Neural crest cell (in vitro differentiated cells): ENCODE measurements at regions not wholly inside any gene's neighbourhood (a gene's known extent, or its start where the extent isn't known, plus 50 kb on each side); places are given as distances from the start of the nearest gene placed in this dataset.

Experiments
- DNase-seq: peaks from one replicate; pipeline ENCODE4 v3.0.0; 2021; ENCODE audit warnings: low read depth, mixed read lengths, low spot score
- H3K27ac Mint-ChIP-seq: one replicate; pipeline ENCODE4 v1.8.0; 2021; ENCODE audit warnings: mild to moderate bottlenecking, mixed read lengths; ENCODE audit not compliant: unreplicated experiment
- H3K27me3 Mint-ChIP-seq: 2 replicates; pipeline ENCODE4 v1.8.0; 2021; ENCODE audit warnings: low read depth, mild to moderate bottlenecking, mixed read lengths
- H3K36me3 Mint-ChIP-seq: 2 replicates; pipeline ENCODE4 v1.8.0; 2021; ENCODE audit warnings: low read depth, mild to moderate bottlenecking, mixed read lengths
- H3K4me1 Mint-ChIP-seq: 2 replicates; pipeline ENCODE4 v1.8.0; 2021; ENCODE audit warnings: mixed read lengths
- H3K4me3 Mint-ChIP-seq: one replicate; pipeline ENCODE4 v1.8.0; 2021; ENCODE audit warnings: mild to moderate bottlenecking, mixed read lengths
- H3K9me3 Mint-ChIP-seq: 2 replicates; pipeline ENCODE4 v1.8.0; 2021; ENCODE audit warnings: mixed read lengths
- CTCF ChIP-seq: fragments of 200-600 bp; sonication (generic); conservative IDR thresholded peaks from 2 replicates; pipeline ENCODE4 v1.5.0; 2021; ENCODE audit warnings: antibody characterized with exemption, mild to moderate bottlenecking

- DNase-seq = no peak
- peaks cover 5% of the 10 kb centered on the region for H3K27me3 Mint-ChIP-seq
- no peaks in the 10 kb centered on the region for H3K36me3 Mint-ChIP-seq
- TF ChIP-seq CTCF = no peak
- H3K4me3 Mint-ChIP-seq = no peak overlapping the region
- no peak overlapping the region for H3K27ac Mint-ChIP-seq
- H3K9me3 Mint-ChIP-seq = no peaks in the 10 kb centered on the region
- peaks cover 23% of the 10 kb centered on the region for H3K4me1 Mint-ChIP-seq
These were observed 231.2 kb upstream of the GSE1 start for GRCh38 chr16:85381738-85382592.

GRCh38 chr16:85382717-85383118 lies 230.4 kb upstream of the GSE1 start:
- Mint-ChIP-seq H3K4me1 (peaks cover 23% of the 10 kb centered on the region), H3K27ac (no peak overlapping the region), H3K9me3 (no peaks in the 10 kb centered on the region), H3K36me3 (no peaks in the 10 kb centered on the region), H3K4me3 (no peak overlapping the region), H3K27me3 (peaks cover 5% of the 10 kb centered on the region)
- DNase-seq = no peak
- TF ChIP-seq CTCF = no peak

GRCh38 chr16:85383836-85384832 lies 229.0 kb upstream of the GSE1 start:
- DNase-seq = no peak
- no peak for TF ChIP-seq CTCF
- H3K4me1 Mint-ChIP-seq = peaks cover 23% of the 10 kb centered on the region
- H3K27me3 Mint-ChIP-seq = peaks cover 5% of the 10 kb centered on the region
- no peak overlapping the region for H3K4me3 Mint-ChIP-seq
- H3K27ac Mint-ChIP-seq = no peak overlapping the region
- no peaks in the 10 kb centered on the region for H3K36me3 Mint-ChIP-seq
- no peaks in the 10 kb centered on the region for H3K9me3 Mint-ChIP-seq

- Mint-ChIP-seq H3K4me1 (peaks cover 21% of the 10 kb centered on the region), H3K27ac (no peak overlapping the region), H3K27me3 (peaks cover 5% of the 10 kb centered on the region), H3K4me3 (no peak overlapping the region), H3K9me3 (no peaks in the 10 kb centered on the region), H3K36me3 (no peaks in the 10 kb centered on the region)
- no peak for TF ChIP-seq CTCF
- DNase-seq = no peak
These were observed 228.2 kb upstream of the GSE1 start for GRCh38 chr16:85384833-85385462.
